Loucy (cell line): ENCODE measurements at regions not wholly inside any gene's neighbourhood (a gene's known extent, or its start where the extent isn't known, plus 50 kb on each side); places are given as distances from the start of the nearest gene placed in this dataset.

Experiments
- H2AFZ ChIP-seq: fragments of 200-600 bp; sonication (generic); 2 replicates; pipeline ENCODE4 v1.6.0; 2016; ENCODE audit warnings: antibody characterized with exemption, mild to moderate bottlenecking, low read length, moderate library complexity
- H3F3A ChIP-seq: fragments of 200-600 bp; 2 replicates; pipeline ENCODE4 v1.6.0; 2016; ENCODE audit warnings: antibody characterized with exemption, low read depth, mild to moderate bottlenecking
- H3K27me3 ChIP-seq: fragments of 200-600 bp; sonication (generic); 2 replicates; pipeline ENCODE4 v1.6.1; 2014; ENCODE audit warnings: low read length, mild to moderate bottlenecking; ENCODE audit not compliant: insufficient read depth, poor library complexity, severe bottlenecking
- H3K36me3 ChIP-seq: fragments of 200-600 bp; sonication (generic); 2 replicates; pipeline ENCODE4 v1.6.1; 2016; ENCODE audit warnings: low read length; ENCODE audit not compliant: insufficient read depth
- H3K4me1 ChIP-seq: fragments of 200-600 bp; sonication (generic); 2 replicates; pipeline ENCODE4 v1.5.1; 2014; ENCODE audit warnings: low read length, mild to moderate bottlenecking; ENCODE audit not compliant: insufficient read depth, poor library complexity, severe bottlenecking
- H3K4me2 ChIP-seq: fragments of 200-600 bp; sonication (generic); 2 replicates; pipeline ENCODE4 v1.6.0; 2014; ENCODE audit warnings: antibody characterized with exemption, low read length, low read depth, mild to moderate bottlenecking; ENCODE audit not compliant: poor library complexity, severe bottlenecking
- H3K4me3 ChIP-seq: fragments of 200-600 bp; sonication (generic); 2 replicates; pipeline ENCODE4 v1.5.1; 2014; ENCODE audit warnings: low read length, mild to moderate bottlenecking, mixed read lengths; ENCODE audit not compliant: poor library complexity, severe bottlenecking
- H3K79me2 ChIP-seq: fragments of 200-600 bp; sonication (generic); 2 replicates; pipeline ENCODE4 v1.6.1; 2014; ENCODE audit warnings: low read length; ENCODE audit not compliant: insufficient read depth
- H3K9ac ChIP-seq: fragments of 200-600 bp; sonication (generic); 2 replicates; pipeline ENCODE4 v1.6.0; 2014; ENCODE audit warnings: mild to moderate bottlenecking, low read depth, low read length, moderate library complexity; ENCODE audit not compliant: poor library complexity, severe bottlenecking
- H3K9me2 ChIP-seq: fragments of 200-600 bp; sonication (generic); replicated peaks from 2 replicates; pipeline ENCODE4 v1.6.1; 2016; ENCODE audit warnings: low read depth, low read length, mixed read lengths
- H3K9me3 ChIP-seq: fragments of 200-600 bp; sonication (generic); 2 replicates; pipeline ENCODE4 v1.6.1; 2014; ENCODE audit warnings: mild to moderate bottlenecking, antibody characterized with exemption, low read length, low read depth; ENCODE audit not compliant: insufficient read depth
- H4K20me1 ChIP-seq: fragments of 200-600 bp; sonication (generic); 2 replicates; pipeline ENCODE4 v1.6.0; 2014; ENCODE audit warnings: antibody characterized with exemption, low read length, mild to moderate bottlenecking; ENCODE audit not compliant: insufficient read depth, poor library complexity, severe bottlenecking
- EZH2phosphoT487 ChIP-seq: fragments of 200-600 bp; IDR thresholded peaks from 2 replicates; pipeline ENCODE4 v1.6.1; 2018; ENCODE audit warnings: antibody characterized with exemption, mild to moderate bottlenecking, moderate library complexity, borderline replicate concordance
- TF ChIP-seq, protein P1 (sequence below): fragments of 200-600 bp; sonication (generic); conservative IDR thresholded peaks from 2 replicates; pipeline ENCODE4 v1.5.1; 2014; ENCODE audit warnings: mild to moderate bottlenecking, antibody characterized with exemption, low read length

GRCh38 chr7:156031679-156032478 lies 219.6 kb upstream of the SHH start:
- H3K27me3 ChIP-seq: no peaks in the 10 kb centered on the region
- H3K9ac ChIP-seq: no peak overlapping the region
- H3K4me2 ChIP-seq: no peak overlapping the region
- no peak overlapping the region for H3K4me3 ChIP-seq
- TF ChIP-seq, protein P1, sequence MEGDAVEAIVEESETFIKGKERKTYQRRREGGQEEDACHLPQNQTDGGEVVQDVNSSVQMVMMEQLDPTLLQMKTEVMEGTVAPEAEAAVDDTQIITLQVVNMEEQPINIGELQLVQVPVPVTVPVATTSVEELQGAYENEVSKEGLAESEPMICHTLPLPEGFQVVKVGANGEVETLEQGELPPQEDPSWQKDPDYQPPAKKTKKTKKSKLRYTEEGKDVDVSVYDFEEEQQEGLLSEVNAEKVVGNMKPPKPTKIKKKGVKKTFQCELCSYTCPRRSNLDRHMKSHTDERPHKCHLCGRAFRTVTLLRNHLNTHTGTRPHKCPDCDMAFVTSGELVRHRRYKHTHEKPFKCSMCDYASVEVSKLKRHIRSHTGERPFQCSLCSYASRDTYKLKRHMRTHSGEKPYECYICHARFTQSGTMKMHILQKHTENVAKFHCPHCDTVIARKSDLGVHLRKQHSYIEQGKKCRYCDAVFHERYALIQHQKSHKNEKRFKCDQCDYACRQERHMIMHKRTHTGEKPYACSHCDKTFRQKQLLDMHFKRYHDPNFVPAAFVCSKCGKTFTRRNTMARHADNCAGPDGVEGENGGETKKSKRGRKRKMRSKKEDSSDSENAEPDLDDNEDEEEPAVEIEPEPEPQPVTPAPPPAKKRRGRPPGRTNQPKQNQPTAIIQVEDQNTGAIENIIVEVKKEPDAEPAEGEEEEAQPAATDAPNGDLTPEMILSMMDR: no peak
- TF ChIP-seq EZH2phosphoT487: no peak
- no peaks in the 10 kb centered on the region for H3K36me3 ChIP-seq
- no peaks in the 10 kb centered on the region for H3K9me2 ChIP-seq
- H3K9me3 ChIP-seq: no peaks in the 10 kb centered on the region; the same call in 1 of the 2 replicates
- no peaks in the 10 kb centered on the region for H3K4me1 ChIP-seq
- no peaks in the 10 kb centered on the region for H4K20me1 ChIP-seq
- H2AFZ ChIP-seq: no peak overlapping the region
- H3K79me2 ChIP-seq: no peaks in the 10 kb centered on the region
- no peaks in the 10 kb centered on the region for H3F3A ChIP-seq

DNA sequence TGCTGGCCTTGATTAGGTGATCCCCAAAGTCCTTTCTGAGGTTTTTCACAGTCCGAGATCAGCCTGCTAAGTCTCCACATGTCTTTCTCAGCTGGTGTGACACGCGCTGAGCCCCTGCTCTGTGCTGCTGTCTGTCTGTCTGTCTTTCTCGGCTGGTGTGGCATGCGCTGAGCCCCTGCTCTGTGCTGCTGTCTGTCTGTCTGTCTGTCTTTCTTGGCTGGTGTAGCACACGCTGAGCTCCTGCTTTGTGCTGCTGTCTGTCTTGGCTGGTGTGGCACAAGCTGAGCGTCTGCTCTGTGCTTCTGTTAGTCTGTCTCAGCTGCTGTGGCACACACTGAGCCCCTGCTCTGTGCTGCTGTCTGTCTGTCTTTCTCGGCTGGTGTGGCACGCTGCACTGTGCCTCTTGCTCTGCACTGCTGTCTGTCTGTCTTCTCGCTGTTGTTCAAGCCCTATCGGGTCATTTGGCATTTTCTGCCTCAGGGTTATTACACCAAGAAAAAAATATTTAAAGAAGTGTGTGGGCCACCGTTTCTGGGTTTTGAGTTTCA lies 217.3 kb upstream of the SHH start:
- Histone ChIP-seq H3F3A (no peaks in the 10 kb centered on the region), H3K9me2 (no peaks in the 10 kb centered on the region), H3K27me3 (no peaks in the 10 kb centered on the region), H3K9me3 (peaks cover under 1% of the 10 kb centered on the region; the same call in 1 of the 2 replicates), H3K36me3 (no peaks in the 10 kb centered on the region), H3K4me3 (no peak overlapping the region), H3K9ac (no peak overlapping the region), H3K79me2 (no peaks in the 10 kb centered on the region), H4K20me1 (no peaks in the 10 kb centered on the region), H3K4me1 (no peaks in the 10 kb centered on the region), H2AFZ (no peak overlapping the region), H3K4me2 (no peak overlapping the region)
- TF ChIP-seq EZH2phosphoT487: no peak
- TF ChIP-seq, protein P1: no peak

GRCh38 chr7:156028521-156028920 lies 216.3 kb upstream of the SHH start:
- no peak overlapping the region for H3K4me2 ChIP-seq
- no peaks in the 10 kb centered on the region for H3K79me2 ChIP-seq
- H2AFZ ChIP-seq: no peak overlapping the region
- H3K9ac ChIP-seq: no peak overlapping the region
- no peaks in the 10 kb centered on the region for H3K4me1 ChIP-seq
- no peaks in the 10 kb centered on the region for H4K20me1 ChIP-seq
- no peaks in the 10 kb centered on the region for H3K9me2 ChIP-seq
- TF ChIP-seq, protein P1: no peak
- no peak for TF ChIP-seq EZH2phosphoT487
- H3K4me3 ChIP-seq: no peak overlapping the region
- H3F3A ChIP-seq: no peaks in the 10 kb centered on the region
- peaks cover 3% of the 10 kb centered on the region; the same call in 1 of the 2 replicates for H3K9me3 ChIP-seq
- no peaks in the 10 kb centered on the region for H3K27me3 ChIP-seq
- no peaks in the 10 kb centered on the region for H3K36me3 ChIP-seq
